Mesenchymal stem cell (in vitro differentiated cells and primary cell): ENCODE measurements at regions not wholly inside any gene's neighbourhood (a gene's known extent, or its start where the extent isn't known, plus 50 kb on each side); places are given as distances from the start of the nearest gene placed in this dataset.

Experiments
- DNase-seq: peaks from one replicate; pipeline ENCODE4 v3.0.0-alpha.2; 2013
- H2AFZ ChIP-seq: one replicate; pipeline ENCODE4 v1.6.1; 2013; ENCODE audit warnings: low read depth, mild to moderate bottlenecking, control low read depth, inconsistent platforms, low read length, moderate library complexity
- H2AK5ac ChIP-seq: 2 replicates; pipeline ENCODE4 v1.6.1; 2013; ENCODE audit warnings: low read length, moderate library complexity, mild to moderate bottlenecking, inconsistent platforms; ENCODE audit not compliant: severe bottlenecking
- H2BK120ac ChIP-seq: one replicate; pipeline ENCODE4 v1.6.1; 2013; ENCODE audit warnings: low read depth, mild to moderate bottlenecking, inconsistent platforms, low read length, moderate library complexity
- H2BK12ac ChIP-seq, 2 experiments: one replicate each; pipeline ENCODE4 v1.6.1; 2013; ENCODE audit warnings: inconsistent platforms in 2 of 2, low read length in 2 of 2, mild to moderate bottlenecking in 2 of 2, moderate library complexity in 2 of 2, control low read depth in 1 of 2
- H2BK15ac ChIP-seq: one replicate; pipeline ENCODE4 v1.6.1; 2013; ENCODE audit warnings: mild to moderate bottlenecking, low read depth, inconsistent platforms; ENCODE audit not compliant: poor library complexity, severe bottlenecking
- H2BK5ac ChIP-seq: 2 replicates; pipeline ENCODE4 v1.6.1; 2013; ENCODE audit warnings: low read depth, mild to moderate bottlenecking, low read length, control low read depth, inconsistent platforms; ENCODE audit not compliant: poor library complexity, severe bottlenecking
- H3K14ac ChIP-seq, 2 experiments: one replicate each; pipeline ENCODE4 v1.6.1; 2013; ENCODE audit warnings: inconsistent platforms in 2 of 2, low read length in 2 of 2, control low read depth in 1 of 2, mild to moderate bottlenecking in 1 of 2, moderate library complexity in 1 of 2
- H3K18ac ChIP-seq, 2 experiments: one replicate each; pipeline ENCODE4 v1.6.1; 2013; ENCODE audit warnings: inconsistent platforms in 2 of 2, low read length in 2 of 2, control low read depth in 1 of 2, low read depth in 1 of 2, mild to moderate bottlenecking in 1 of 2
- H3K23ac ChIP-seq, 2 experiments: one replicate each; pipeline ENCODE4 v1.6.1; 2013; ENCODE audit warnings: inconsistent platforms in 2 of 2, low read length in 2 of 2, mild to moderate bottlenecking in 2 of 2, moderate library complexity in 2 of 2, control low read depth in 1 of 2
- H3K27ac ChIP-seq: 2 replicates; pipeline ENCODE4 v1.5.1; 2013; ENCODE audit warnings: mild to moderate bottlenecking, moderate library complexity, low read length, control low read depth, inconsistent platforms; ENCODE audit not compliant: poor library complexity, severe bottlenecking
- H3K27me3 ChIP-seq, 2 experiments: 2 replicates each; pipeline versions ENCODE4 v1.6.1 to v1.7.0; 2013; ENCODE audit warnings: low read length in 2 of 2, mild to moderate bottlenecking in 2 of 2, moderate library complexity in 2 of 2, control low read depth in 1 of 2, inconsistent platforms in 1 of 2; ENCODE audit not compliant: control insufficient read depth in 1 of 2, insufficient read depth in 1 of 2
- H3K36me3 ChIP-seq, 2 experiments: 2 replicates each; pipeline versions ENCODE4 v1.6.1 to v1.7.0; 2013; ENCODE audit warnings: low read length in 2 of 2, control low read depth in 1 of 2, inconsistent platforms in 1 of 2, low read depth in 1 of 2, mild to moderate bottlenecking in 1 of 2; ENCODE audit not compliant: insufficient read depth in 2 of 2, control insufficient read depth in 1 of 2
- H3K4ac ChIP-seq, 2 experiments: one replicate each; pipeline ENCODE4 v1.6.1; 2013; ENCODE audit warnings: inconsistent platforms in 2 of 2, low read length in 2 of 2, mild to moderate bottlenecking in 2 of 2, moderate library complexity in 2 of 2, control low read depth in 1 of 2, low read depth in 1 of 2
- H3K4me1 ChIP-seq: 2 replicates; pipeline ENCODE4 v1.6.1; 2013; ENCODE audit warnings: low read depth, low read length, control low read depth; ENCODE audit not compliant: control insufficient read depth, insufficient read depth
- H3K4me2 ChIP-seq: 2 replicates; pipeline ENCODE4 v1.6.1; 2013; ENCODE audit warnings: low read length, mild to moderate bottlenecking, inconsistent platforms; ENCODE audit not compliant: poor library complexity, severe bottlenecking
- H3K4me3 ChIP-seq, 2 experiments: 2 replicates each; pipeline versions ENCODE4 v1.5.1 to v1.7.0; 2013; ENCODE audit warnings: low read length in 2 of 2, mild to moderate bottlenecking in 2 of 2, control low read depth in 1 of 2, low read depth in 1 of 2; ENCODE audit not compliant: insufficient read depth in 1 of 2
- H3K79me1 ChIP-seq: replicated peaks from 2 replicates; pipeline ENCODE4 v1.6.1; 2013; ENCODE audit warnings: mild to moderate bottlenecking, control low read depth, low read length, inconsistent platforms; ENCODE audit not compliant: poor library complexity, severe bottlenecking
- H3K9ac ChIP-seq: 2 replicates; pipeline ENCODE4 v1.7.0; 2013; ENCODE audit warnings: mild to moderate bottlenecking, low read length, moderate library complexity
- H3K9me3 ChIP-seq: 2 replicates; pipeline ENCODE4 v1.7.0; 2013; ENCODE audit warnings: mild to moderate bottlenecking, low read length; ENCODE audit not compliant: control insufficient read depth
- H4K8ac ChIP-seq: one replicate; pipeline ENCODE4 v1.6.1; 2013; ENCODE audit warnings: inconsistent platforms, mild to moderate bottlenecking, low read length, moderate library complexity
- H4K91ac ChIP-seq: one replicate; pipeline ENCODE4 v1.6.1; 2013; ENCODE audit warnings: mild to moderate bottlenecking, low read length, inconsistent platforms
- WGBS: methylation state at CpG from one replicate; pipeline ENCODE4 v1.1.7; 2013; ENCODE audit warnings: mixed read lengths; 5-methylcytosine and 5-hydroxymethylcytosine counted together

GRCh38 chr3:25155652-25156471 lies 272.2 kb upstream of the RARB start:
- Histone ChIP-seq H2BK5ac (peak overlapping the region; percentile 35), H3K9ac (no peak overlapping the region), H2AFZ (no peak overlapping the region), H3K27me3 (no peaks in the 10 kb centered on the region), H3K79me1 (no peaks in the 10 kb centered on the region), H3K18ac (peak overlapping the region in 1 of 2 experiments; percentile 89), H3K27ac (peak overlapping the region; percentile 96), H3K4ac (no peak overlapping the region), H2BK15ac (no peak overlapping the region), H3K36me3 (no peaks in the 10 kb centered on the region), H3K14ac (no peak overlapping the region), H4K8ac (peak overlapping the region; percentile 48), H4K91ac (peak overlapping the region; percentile 76), H3K4me1 (peaks cover 4% of the 10 kb centered on the region), H3K4me2 (no peak overlapping the region), H3K23ac (no peak overlapping the region), H2AK5ac (peak overlapping the region; percentile 64), H2BK120ac (no peak overlapping the region), H3K4me3 (no peak overlapping the region), H3K9me3 (no peaks in the 10 kb centered on the region), H2BK12ac (no peak overlapping the region)
- WGBS = 52% methylated on average over 3 of the region's 4 CpGs
- peak; percentile 45 for DNase-seq

GRCh38 chr3:25156626-25157025 lies 271.4 kb upstream of the RARB start:
- Histone ChIP-seq H3K36me3 (no peaks in the 10 kb centered on the region), H2BK12ac (no peak overlapping the region), H3K4me3 (no peak overlapping the region), H3K4me2 (no peak overlapping the region), H3K79me1 (no peaks in the 10 kb centered on the region), H4K8ac (no peak overlapping the region), H2BK15ac (no peak overlapping the region), H4K91ac (no peak overlapping the region), H3K9me3 (no peaks in the 10 kb centered on the region), H3K27me3 (no peaks in the 10 kb centered on the region), H3K18ac (no peak overlapping the region), H2AFZ (no peak overlapping the region), H3K14ac (no peak overlapping the region), H3K27ac (peak overlapping the region; percentile 96), H3K9ac (peak overlapping the region; percentile 37), H3K4ac (no peak overlapping the region), H3K4me1 (peaks cover 4% of the 10 kb centered on the region), H3K23ac (no peak overlapping the region), H2BK120ac (no peak overlapping the region), H2BK5ac (no peak overlapping the region), H2AK5ac (no peak overlapping the region)
- 4% methylated on average over 4 of the region's 5 CpGs for WGBS
- DNase-seq = peak; percentile 84

- Histone ChIP-seq H3K9ac (no peak overlapping the region), H2AFZ (no peak overlapping the region), H2BK12ac (no peak overlapping the region), H2BK120ac (no peak overlapping the region), H3K4me3 (no peak overlapping the region), H3K23ac (no peak overlapping the region), H2BK15ac (no peak overlapping the region), H3K14ac (no peak overlapping the region), H3K4me1 (no peaks in the 10 kb centered on the region), H3K4me2 (no peak overlapping the region), H2AK5ac (no peak overlapping the region), H3K27me3 (no peaks in the 10 kb centered on the region), H4K91ac (no peak overlapping the region), H3K4ac (no peak overlapping the region), H2BK5ac (no peak overlapping the region), H3K18ac (no peak overlapping the region), H3K27ac (no peak overlapping the region), H3K79me1 (no peaks in the 10 kb centered on the region), H3K36me3 (no peaks in the 10 kb centered on the region), H4K8ac (no peak overlapping the region), H3K9me3 (peaks cover 21% of the 10 kb centered on the region)
- 77% methylated on average over 1 of the region's 3 CpGs for WGBS
- DNase-seq = no peak
Measured at GRCh38 chr3:25165306-25165705, 262.8 kb upstream of the RARB start.

GRCh38 chr3:25166016-25166415 lies 262.0 kb upstream of the RARB start:
- Histone ChIP-seq H3K9ac (no peak overlapping the region), H2BK5ac (no peak overlapping the region), H2BK12ac (no peak overlapping the region), H3K4ac (no peak overlapping the region), H2BK15ac (no peak overlapping the region), H4K8ac (no peak overlapping the region), H3K18ac (no peak overlapping the region), H3K9me3 (peaks cover 21% of the 10 kb centered on the region), H3K4me1 (no peaks in the 10 kb centered on the region), H4K91ac (no peak overlapping the region), H3K23ac (no peak overlapping the region), H3K27me3 (no peaks in the 10 kb centered on the region), H2AK5ac (no peak overlapping the region), H3K27ac (no peak overlapping the region), H3K4me3 (no peak overlapping the region), H3K4me2 (no peak overlapping the region), H2AFZ (no peak overlapping the region), H3K14ac (no peak overlapping the region), H3K36me3 (no peaks in the 10 kb centered on the region), H3K79me1 (no peaks in the 10 kb centered on the region), H2BK120ac (no peak overlapping the region)
- 100% methylated on average over 1 of the region's 3 CpGs for whole genome bisulfite sequencing
- DNase-seq = no peak
